DND-41 (cell line): ENCODE measurements at regions not wholly inside any gene's neighbourhood (a gene's known extent, or its start where the extent isn't known, plus 50 kb on each side); places are given as distances from the start of the nearest gene placed in this dataset.

Experiments used
- CTCF ChIP-seq: IDR thresholded peaks from 2 replicates; pipeline ENCODE4 v1.5.1; 2012; ENCODE audit warnings: borderline replicate concordance, low read length, moderate library complexity, mild to moderate bottlenecking; ENCODE audit not compliant: poor library complexity, severe bottlenecking; ENCODE audit errors: extremely low read depth
- EZH2 ChIP-seq: IDR thresholded peaks from 3 replicates; pipeline ENCODE4 v1.6.1; 2012; ENCODE audit warnings: borderline replicate concordance, low read depth, mild to moderate bottlenecking, moderate library complexity, low read length, inconsistent platforms; ENCODE audit not compliant: severe bottlenecking

- TF ChIP-seq CTCF (no peak), EZH2 (no peak)
These were observed 1432.4 kb upstream of the ATXN8OS start for GRCh38 chr13:68675209-68675608.
